Osteoblast (primary cell): ENCODE measurements at regions not wholly inside any gene's neighbourhood (a gene's known extent, or its start where the extent isn't known, plus 50 kb on each side); places are given as distances from the start of the nearest gene placed in this dataset.
A peak's percentile ranks its signal among the peaks of the same experiment; 100 is the strongest.

Experiments
- DNase-seq: peaks from one replicate; pipeline ENCODE4 v3.0.0; 2011; ENCODE audit warnings: low spot score, mixed read lengths; ENCODE audit not compliant: insufficient read length; ENCODE audit errors: missing footprints
- H2AFZ ChIP-seq: 2 replicates; pipeline ENCODE4 v1.6.0; 2011; ENCODE audit warnings: mild to moderate bottlenecking, low read length
- H3K27ac ChIP-seq: 2 replicates; pipeline ENCODE4 v1.5.1; 2011; ENCODE audit warnings: mild to moderate bottlenecking, low read depth, low read length, moderate library complexity
- H3K27me3 ChIP-seq: 2 replicates; pipeline ENCODE4 v1.6.0; 2012; ENCODE audit warnings: mild to moderate bottlenecking, control low read depth, inconsistent platforms, low read length, moderate library complexity; ENCODE audit not compliant: insufficient read depth
- H3K36me3 ChIP-seq: 2 replicates; pipeline ENCODE4 v1.5.1; 2011; ENCODE audit warnings: mild to moderate bottlenecking, low read length, control low read depth, moderate library complexity; ENCODE audit not compliant: insufficient read depth
- H3K4me1 ChIP-seq: 2 replicates; pipeline ENCODE4 v1.5.1; 2011; ENCODE audit warnings: mild to moderate bottlenecking, low read length, control low read depth, moderate library complexity; ENCODE audit not compliant: insufficient read depth
- H3K4me2 ChIP-seq: 2 replicates; pipeline ENCODE4 v1.6.0; 2011; ENCODE audit warnings: mild to moderate bottlenecking, low read length; ENCODE audit not compliant: insufficient read depth
- H3K4me3 ChIP-seq: fragments of 200-600 bp; sonication (generic); 3 replicates; pipeline ENCODE4 v1.5.1; 2012; ENCODE audit warnings: mild to moderate bottlenecking, low read length, inconsistent platforms; ENCODE audit not compliant: insufficient read depth
- H3K79me2 ChIP-seq: 2 replicates; pipeline ENCODE4 v1.6.0; 2012; ENCODE audit warnings: mild to moderate bottlenecking, low read length, control low read depth, inconsistent platforms; ENCODE audit not compliant: insufficient read depth
- H3K9me3 ChIP-seq: 2 replicates; pipeline ENCODE4 v1.5.1; 2011; ENCODE audit warnings: low read depth, low read length, control low read depth
- H4K20me1 ChIP-seq: 2 replicates; pipeline ENCODE4 v1.6.0; 2012; ENCODE audit warnings: mild to moderate bottlenecking, low read length, control low read depth; ENCODE audit not compliant: insufficient read depth
- CTCF ChIP-seq: IDR thresholded peaks from 2 replicates; pipeline ENCODE4 v1.5.1; 2011; ENCODE audit warnings: mild to moderate bottlenecking, low read depth, low read length, moderate library complexity; ENCODE audit errors: extremely low read depth

DNA sequence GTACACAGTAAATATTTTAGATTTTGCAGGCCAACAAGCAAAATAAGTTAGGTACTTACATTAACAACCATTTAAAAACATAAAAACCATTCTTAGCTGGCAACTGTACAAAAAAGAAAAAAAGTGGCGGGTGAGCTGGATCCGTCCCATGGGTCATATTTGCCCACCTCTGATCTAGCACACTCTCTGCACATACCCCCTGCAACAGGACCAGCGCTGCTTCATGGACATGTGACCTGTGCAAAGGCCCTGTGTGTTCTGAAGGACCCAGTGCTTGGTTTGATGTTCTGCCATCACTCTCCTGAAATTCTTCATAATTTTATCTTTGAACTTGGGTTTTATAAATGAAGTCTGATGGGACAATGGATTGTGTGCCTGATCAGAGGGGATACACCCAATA is 72.5 kb upstream of the ACAN start:
- Histone ChIP-seq H3K4me3 (no peak overlapping the region), H3K27ac (no peak overlapping the region), H3K79me2 (no peaks in the 10 kb centered on the region), H3K4me1 (no peaks in the 10 kb centered on the region), H3K36me3 (no peaks in the 10 kb centered on the region), H3K4me2 (no peak overlapping the region), H3K27me3 (peaks cover 5% of the 10 kb centered on the region), H3K9me3 (no peaks in the 10 kb centered on the region), H2AFZ (no peak overlapping the region), H4K20me1 (no peaks in the 10 kb centered on the region)
- no peak for DNase-seq
- TF ChIP-seq CTCF, result no peak

DNA sequence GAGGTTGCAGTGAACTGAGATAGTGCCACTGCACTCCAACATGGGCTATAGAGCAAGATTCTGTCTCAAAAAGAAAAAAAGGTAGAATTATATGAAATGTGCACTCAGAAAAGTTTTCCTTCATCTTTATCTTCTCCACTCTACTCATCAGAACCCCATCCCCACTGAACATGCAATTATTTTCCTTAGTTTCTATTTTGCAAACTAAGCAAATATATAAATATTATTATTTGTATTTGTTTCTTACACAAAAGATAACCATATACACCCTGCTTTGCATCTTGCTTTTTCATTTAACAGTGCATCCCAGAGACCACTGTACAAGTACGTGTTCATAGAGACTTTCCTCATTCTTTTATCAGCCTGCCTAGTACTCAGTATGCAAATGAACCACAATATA is 68.0 kb upstream of the ACAN start:
- TF ChIP-seq CTCF, result no peak
- Histone ChIP-seq H4K20me1 (no peaks in the 10 kb centered on the region), H3K27ac (no peak overlapping the region), H3K79me2 (no peaks in the 10 kb centered on the region), H2AFZ (no peak overlapping the region), H3K27me3 (no peaks in the 10 kb centered on the region), H3K4me1 (peaks cover 12% of the 10 kb centered on the region), H3K4me3 (no peak overlapping the region), H3K4me2 (no peak overlapping the region), H3K9me3 (no peaks in the 10 kb centered on the region), H3K36me3 (no peaks in the 10 kb centered on the region)
- no peak for DNase-seq

GRCh38 chr15:88736204-88736603 is 67.0 kb upstream of the ACAN start:
- H3K4me3 ChIP-seq, result no peak overlapping the region
- no peaks in the 10 kb centered on the region for H3K36me3 ChIP-seq
- no peaks in the 10 kb centered on the region for H3K9me3 ChIP-seq
- no peak for TF ChIP-seq CTCF
- peak overlapping the region; percentile 37 for H2AFZ ChIP-seq
- no peaks in the 10 kb centered on the region for H3K27me3 ChIP-seq
- no peak overlapping the region for H3K27ac ChIP-seq
- H3K4me2 ChIP-seq, result no peak overlapping the region
- H3K79me2 ChIP-seq, result no peaks in the 10 kb centered on the region
- DNase-seq, result no peak
- peaks cover 12% of the 10 kb centered on the region for H3K4me1 ChIP-seq
- no peaks in the 10 kb centered on the region for H4K20me1 ChIP-seq

DNA sequence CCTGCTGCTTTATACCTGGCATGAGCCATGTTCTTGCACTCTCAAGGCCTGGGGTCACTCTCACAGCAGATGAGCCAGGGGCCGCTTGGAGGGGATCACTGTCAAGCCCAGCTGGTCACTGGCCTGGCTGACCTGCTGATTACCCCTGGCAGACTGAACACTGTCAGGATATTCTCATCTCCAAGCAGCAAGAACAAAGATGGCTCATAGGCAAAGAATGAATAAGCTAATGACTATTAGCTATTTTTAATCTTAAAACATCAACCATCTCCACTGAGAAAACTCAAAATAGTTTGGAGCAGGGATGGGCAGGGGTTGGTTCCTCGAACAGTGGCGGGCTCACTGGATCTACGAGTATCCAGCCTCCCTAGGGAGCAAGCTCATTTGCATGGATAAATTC is 64.4 kb upstream of the ACAN start:
- no peak for TF ChIP-seq CTCF
- no peaks in the 10 kb centered on the region for H3K9me3 ChIP-seq
- H3K79me2 ChIP-seq, result no peaks in the 10 kb centered on the region
- no peak overlapping the region for H3K27ac ChIP-seq
- peaks cover 12% of the 10 kb centered on the region for H3K4me1 ChIP-seq
- H3K4me2 ChIP-seq, result no peak overlapping the region
- no peak overlapping the region for H3K4me3 ChIP-seq
- DNase-seq, result peak; percentile 80
- H3K36me3 ChIP-seq, result no peaks in the 10 kb centered on the region
- H2AFZ ChIP-seq, result no peak overlapping the region
- H4K20me1 ChIP-seq, result no peaks in the 10 kb centered on the region
- H3K27me3 ChIP-seq, result peaks cover 3% of the 10 kb centered on the region
